Tibial nerve (tissue), 3 donors: ENCODE measurements at regions not wholly inside any gene's neighbourhood (a gene's known extent, or its start where the extent isn't known, plus 50 kb on each side); places are given as distances from the start of the nearest gene placed in this dataset.

Experiments
- POLR2A ChIP-seq, 2 donors: fragments of 450-650 bp; IDR thresholded peaks; one replicate each; pipeline ENCODE4 v1.6.1; 2017; ENCODE audit warnings: antibody characterized with exemption in 2 of 2, mild to moderate bottlenecking in 2 of 2, moderate library complexity in 2 of 2
- TF ChIP-seq, protein P1 (sequence below), 5 experiments: fragments of 200-600 bp in 3 of 5; fragments of 450-650 bp in 2 of 5; sonication (generic) in 3 of 5; IDR thresholded peaks; one replicate each; pipeline ENCODE4 v1.5.1; 2016 to 2019; ENCODE audit warnings: antibody characterized with exemption in 5 of 5, mild to moderate bottlenecking in 3 of 5, moderate library complexity in 2 of 5

DNA sequence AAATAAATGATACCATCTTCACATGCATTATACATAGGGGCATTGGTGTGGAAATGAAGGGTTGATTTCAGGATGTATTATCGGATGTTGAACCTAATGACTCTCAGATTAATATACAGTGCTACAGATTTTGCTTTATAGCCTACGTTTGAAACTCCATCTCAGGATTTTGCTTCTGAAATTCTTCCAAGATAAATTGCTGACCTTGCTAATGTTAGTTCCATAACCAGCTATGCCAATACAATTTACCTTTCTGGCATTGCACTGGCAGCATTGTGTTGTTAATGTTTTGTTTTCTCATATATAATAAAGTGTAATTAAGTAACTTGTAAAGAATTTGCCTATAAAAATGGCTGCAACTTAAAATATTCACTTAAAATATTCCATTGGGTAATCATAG is 350.1 kb downstream of the CHRM3 start:
- TF ChIP-seq, protein P1, sequence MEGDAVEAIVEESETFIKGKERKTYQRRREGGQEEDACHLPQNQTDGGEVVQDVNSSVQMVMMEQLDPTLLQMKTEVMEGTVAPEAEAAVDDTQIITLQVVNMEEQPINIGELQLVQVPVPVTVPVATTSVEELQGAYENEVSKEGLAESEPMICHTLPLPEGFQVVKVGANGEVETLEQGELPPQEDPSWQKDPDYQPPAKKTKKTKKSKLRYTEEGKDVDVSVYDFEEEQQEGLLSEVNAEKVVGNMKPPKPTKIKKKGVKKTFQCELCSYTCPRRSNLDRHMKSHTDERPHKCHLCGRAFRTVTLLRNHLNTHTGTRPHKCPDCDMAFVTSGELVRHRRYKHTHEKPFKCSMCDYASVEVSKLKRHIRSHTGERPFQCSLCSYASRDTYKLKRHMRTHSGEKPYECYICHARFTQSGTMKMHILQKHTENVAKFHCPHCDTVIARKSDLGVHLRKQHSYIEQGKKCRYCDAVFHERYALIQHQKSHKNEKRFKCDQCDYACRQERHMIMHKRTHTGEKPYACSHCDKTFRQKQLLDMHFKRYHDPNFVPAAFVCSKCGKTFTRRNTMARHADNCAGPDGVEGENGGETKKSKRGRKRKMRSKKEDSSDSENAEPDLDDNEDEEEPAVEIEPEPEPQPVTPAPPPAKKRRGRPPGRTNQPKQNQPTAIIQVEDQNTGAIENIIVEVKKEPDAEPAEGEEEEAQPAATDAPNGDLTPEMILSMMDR (IDR thresholded peaks at IDR 0.05): no peak
- no peak for TF ChIP-seq POLR2A (IDR thresholded peaks at IDR 0.05)
